Fibroblast of skin of left biceps (primary cell): ENCODE measurements at regions not wholly inside any gene's neighbourhood (a gene's known extent, or its start where the extent isn't known, plus 50 kb on each side); places are given as distances from the start of the nearest gene placed in this dataset.

Experiments
- DNase-seq, 2 experiments: peaks; one replicate each; pipeline ENCODE4 v3.0.0-alpha.2; 2013; ENCODE audit warnings: low read depth in 2 of 2

- DNase-seq, result no peak
Observed at GRCh38 chr5:4222147-4222546, 626.5 kb downstream of the IRX1 start.

GRCh38 chr5:4222821-4223220 is 627.2 kb downstream of the IRX1 start:
- DNase-seq, result no peak

- DNase-seq, result no peak
Observed at GRCh38 chr5:4225741-4226140, 630.1 kb downstream of the IRX1 start.

GRCh38 chr5:4226565-4226964 is 630.9 kb downstream of the IRX1 start:
- DNase-seq, result no peak

GRCh38 chr5:4228708-4229107 is 633.1 kb downstream of the IRX1 start:
- DNase-seq, result no peak

- DNase-seq, result no peak
Observed at GRCh38 chr5:4229414-4230292, 634.0 kb downstream of the IRX1 start.

- DNase-seq, result no peak
Observed at GRCh38 chr5:4230471-4230785, 634.8 kb downstream of the IRX1 start.

- DNase-seq, result no peak
Observed at GRCh38 chr5:4230786-4231641, 635.4 kb downstream of the IRX1 start.

GRCh38 chr5:4232084-4232483 is 636.5 kb downstream of the IRX1 start:
- no peak for DNase-seq

GRCh38 chr5:4233671-4234070 is 638.0 kb downstream of the IRX1 start:
- DNase-seq, result no peak

- no peak for DNase-seq
Observed at GRCh38 chr5:4243479-4244264, 648.0 kb downstream of the IRX1 start.

GRCh38 chr5:4244306-4244705 is 648.7 kb downstream of the IRX1 start:
- DNase-seq, result no peak

GRCh38 chr5:4245076-4245475 is 649.4 kb downstream of the IRX1 start:
- DNase-seq, result no peak

GRCh38 chr5:4245511-4245910 is 649.9 kb downstream of the IRX1 start:
- no peak for DNase-seq

GRCh38 chr5:4246447-4246846 is 650.8 kb downstream of the IRX1 start:
- no peak for DNase-seq

GRCh38 chr5:4250254-4250653 is 654.6 kb downstream of the IRX1 start:
- no peak for DNase-seq

GRCh38 chr5:4252385-4252784 is 656.8 kb downstream of the IRX1 start:
- DNase-seq, result no peak

- DNase-seq, result no peak
Observed at GRCh38 chr5:4254736-4255135, 659.1 kb downstream of the IRX1 start.

- DNase-seq, result no peak
Observed at GRCh38 chr5:4255441-4255840, 659.8 kb downstream of the IRX1 start.

- DNase-seq, result no peak
Observed at GRCh38 chr5:4258170-4258569, 662.5 kb downstream of the IRX1 start.

- DNase-seq, result no peak
Observed at GRCh38 chr5:4271193-4271592, 675.6 kb downstream of the IRX1 start.

GRCh38 chr5:4275232-4275631 is 679.6 kb downstream of the IRX1 start:
- DNase-seq, result no peak
